T-helper 17 cell (primary cell): ENCODE measurements at regions not wholly inside any gene's neighbourhood (a gene's known extent, or its start where the extent isn't known, plus 50 kb on each side); places are given as distances from the start of the nearest gene placed in this dataset.

Experiments used
- ATAC-seq: fragments of 150-1000 bp; cut with Tn5 transposase; 2 replicates; pipeline ENCODE4 v1.10.0; 2021; ENCODE audit warnings: mild to moderate bottlenecking, moderate library complexity
- DNase-seq, 3 donors: peaks; one replicate each; pipeline versions ENCODE4 v3.0.0 to v3.0.0-alpha.2; 2020 to 2021
- H3K9me3 ChIP-seq: one replicate; pipeline ENCODE4 v1.7.0; 2013; ENCODE audit warnings: low read length, mild to moderate bottlenecking; ENCODE audit not compliant: control insufficient read depth, poor library complexity, severe bottlenecking
- H3K27ac Mint-ChIP-seq: one replicate; pipeline ENCODE4 v1.8.0; 2022; ENCODE audit warnings: mild to moderate bottlenecking, moderate library complexity, mixed read lengths
- H3K27me3 Mint-ChIP-seq: one replicate; pipeline ENCODE4 v1.8.0; 2022; ENCODE audit warnings: mixed read lengths
- H3K36me3 Mint-ChIP-seq: one replicate; pipeline ENCODE4 v1.8.0; 2022; ENCODE audit warnings: low read depth, mixed read lengths
- H3K4me1 Mint-ChIP-seq: one replicate; pipeline ENCODE4 v1.8.0; 2022; ENCODE audit warnings: mild to moderate bottlenecking, mixed read lengths
- H3K4me3 Mint-ChIP-seq: one replicate; pipeline ENCODE4 v1.8.0; 2022; ENCODE audit warnings: mild to moderate bottlenecking, moderate library complexity, mixed read lengths

- H3K4me3 Mint-ChIP-seq = no peak overlapping the region
- H3K27ac Mint-ChIP-seq = no peak overlapping the region
- DNase-seq (no peak), ATAC-seq (no peak)
- H3K9me3 ChIP-seq = no peaks in the 10 kb centered on the region
- peaks cover 26% of the 10 kb centered on the region for H3K27me3 Mint-ChIP-seq
- H3K4me1 Mint-ChIP-seq = no peaks in the 10 kb centered on the region
- H3K36me3 Mint-ChIP-seq = peaks cover 2% of the 10 kb centered on the region
Observed at GRCh38 chr2:143885461-143885860, 634.5 kb downstream of the ZEB2 start.

GRCh38 chr2:143881246-143881645, 638.7 kb downstream of the ZEB2 start:
- H3K27me3 Mint-ChIP-seq = peaks cover 7% of the 10 kb centered on the region
- H3K36me3 Mint-ChIP-seq = peaks cover 2% of the 10 kb centered on the region
- H3K4me1 Mint-ChIP-seq = no peaks in the 10 kb centered on the region
- H3K27ac Mint-ChIP-seq = no peak overlapping the region
- H3K9me3 ChIP-seq = no peaks in the 10 kb centered on the region
- H3K4me3 Mint-ChIP-seq = no peak overlapping the region
- no peak for ATAC-seq
- no peak for DNase-seq

- Mint-ChIP-seq H3K4me1 (no peaks in the 10 kb centered on the region), H3K36me3 (no peaks in the 10 kb centered on the region), H3K27me3 (peaks cover 7% of the 10 kb centered on the region), H3K4me3 (no peak overlapping the region), H3K27ac (no peak overlapping the region)
- no peaks in the 10 kb centered on the region for H3K9me3 ChIP-seq
- no peak for DNase-seq
- ATAC-seq = no peak
Observed at GRCh38 chr2:143877876-143878530, 641.9 kb downstream of the ZEB2 start.

GRCh38 chr2:143877056-143877455, 642.9 kb downstream of the ZEB2 start:
- peaks cover 7% of the 10 kb centered on the region for H3K27me3 Mint-ChIP-seq
- H3K27ac Mint-ChIP-seq = no peak overlapping the region
- H3K4me3 Mint-ChIP-seq = no peak overlapping the region
- DNase-seq = no peak
- H3K4me1 Mint-ChIP-seq = no peaks in the 10 kb centered on the region
- no peaks in the 10 kb centered on the region for H3K36me3 Mint-ChIP-seq
- ATAC-seq = no peak
- H3K9me3 ChIP-seq = no peaks in the 10 kb centered on the region

- no peaks in the 10 kb centered on the region for H3K9me3 ChIP-seq
- Mint-ChIP-seq H3K4me1 (no peaks in the 10 kb centered on the region), H3K4me3 (no peak overlapping the region), H3K27ac (no peak overlapping the region), H3K27me3 (no peaks in the 10 kb centered on the region), H3K36me3 (no peaks in the 10 kb centered on the region)
- DNase-seq (no peak), ATAC-seq (no peak)
Observed at GRCh38 chr2:143875295-143876233, 644.4 kb downstream of the ZEB2 start.

- Mint-ChIP-seq H3K4me1 (no peaks in the 10 kb centered on the region), H3K36me3 (no peaks in the 10 kb centered on the region), H3K4me3 (no peak overlapping the region), H3K27me3 (no peaks in the 10 kb centered on the region), H3K27ac (no peak overlapping the region)
- no peaks in the 10 kb centered on the region for H3K9me3 ChIP-seq
- DNase-seq = no peak
- no peak for ATAC-seq
Observed at GRCh38 chr2:143873886-143874285, 646.0 kb downstream of the ZEB2 start.

- H3K27ac Mint-ChIP-seq = no peak overlapping the region
- no peaks in the 10 kb centered on the region for H3K4me1 Mint-ChIP-seq
- H3K4me3 Mint-ChIP-seq = no peak overlapping the region
- peaks cover 2% of the 10 kb centered on the region for H3K36me3 Mint-ChIP-seq
- ATAC-seq (no peak), DNase-seq (no peak)
- H3K27me3 Mint-ChIP-seq = no peaks in the 10 kb centered on the region
- H3K9me3 ChIP-seq = no peaks in the 10 kb centered on the region
Observed at GRCh38 chr2:143870696-143871095, 649.2 kb downstream of the ZEB2 start.

- Mint-ChIP-seq H3K4me1 (no peaks in the 10 kb centered on the region), H3K4me3 (no peak overlapping the region), H3K36me3 (no peaks in the 10 kb centered on the region), H3K27me3 (peaks cover 17% of the 10 kb centered on the region), H3K27ac (no peak overlapping the region)
- ATAC-seq (no peak), DNase-seq (no peak)
- no peaks in the 10 kb centered on the region for H3K9me3 ChIP-seq
Observed at GRCh38 chr2:143856978-143857377, 662.9 kb downstream of the ZEB2 start.

- Mint-ChIP-seq H3K27me3 (peaks cover 33% of the 10 kb centered on the region), H3K4me3 (no peak overlapping the region), H3K4me1 (no peaks in the 10 kb centered on the region), H3K36me3 (peaks cover 2% of the 10 kb centered on the region), H3K27ac (no peak overlapping the region)
- DNase-seq = no peak
- H3K9me3 ChIP-seq = no peaks in the 10 kb centered on the region
- ATAC-seq = no peak
Observed at GRCh38 chr2:143852759-143853158, 667.2 kb downstream of the ZEB2 start.

GRCh38 chr2:143850084-143850483, 669.8 kb downstream of the ZEB2 start:
- Mint-ChIP-seq H3K27me3 (peaks cover 41% of the 10 kb centered on the region), H3K27ac (no peak overlapping the region), H3K36me3 (peaks cover 2% of the 10 kb centered on the region), H3K4me1 (no peaks in the 10 kb centered on the region), H3K4me3 (no peak overlapping the region)
- H3K9me3 ChIP-seq = no peaks in the 10 kb centered on the region
- DNase-seq (no peak), ATAC-seq (no peak)

GRCh38 chr2:143847257-143847656, 672.7 kb downstream of the ZEB2 start:
- H3K9me3 ChIP-seq = no peaks in the 10 kb centered on the region
- ATAC-seq = no peak
- H3K27me3 Mint-ChIP-seq = peaks cover 41% of the 10 kb centered on the region
- peaks cover 2% of the 10 kb centered on the region for H3K36me3 Mint-ChIP-seq
- no peak overlapping the region for H3K27ac Mint-ChIP-seq
- H3K4me3 Mint-ChIP-seq = no peak overlapping the region
- no peak for DNase-seq
- H3K4me1 Mint-ChIP-seq = no peaks in the 10 kb centered on the region

GRCh38 chr2:143844986-143845385, 674.9 kb downstream of the ZEB2 start:
- ATAC-seq (no peak), DNase-seq (no peak)
- H3K4me3 Mint-ChIP-seq = no peak overlapping the region
- peaks cover 2% of the 10 kb centered on the region for H3K36me3 Mint-ChIP-seq
- H3K27me3 Mint-ChIP-seq = peaks cover 47% of the 10 kb centered on the region
- no peaks in the 10 kb centered on the region for H3K4me1 Mint-ChIP-seq
- no peaks in the 10 kb centered on the region for H3K9me3 ChIP-seq
- H3K27ac Mint-ChIP-seq = no peak overlapping the region

GRCh38 chr2:143843686-143844085, 676.2 kb downstream of the ZEB2 start:
- Mint-ChIP-seq H3K4me3 (no peak overlapping the region), H3K36me3 (peaks cover 2% of the 10 kb centered on the region), H3K4me1 (no peaks in the 10 kb centered on the region), H3K27ac (no peak overlapping the region), H3K27me3 (peaks cover 43% of the 10 kb centered on the region)
- no peaks in the 10 kb centered on the region for H3K9me3 ChIP-seq
- DNase-seq = no peak
- ATAC-seq = no peak

GRCh38 chr2:143842836-143843235, 677.1 kb downstream of the ZEB2 start:
- Mint-ChIP-seq H3K27me3 (peaks cover 43% of the 10 kb centered on the region), H3K4me3 (no peak overlapping the region), H3K27ac (no peak overlapping the region), H3K4me1 (no peaks in the 10 kb centered on the region), H3K36me3 (no peaks in the 10 kb centered on the region)
- no peak for DNase-seq
- H3K9me3 ChIP-seq = no peaks in the 10 kb centered on the region
- ATAC-seq = no peak
